ENCODE measurements at regions not wholly inside any gene's neighbourhood (a gene's known extent, or its start where the extent isn't known, plus 50 kb on each side); places are given as distances from the start of the nearest gene placed in this dataset.

DNA sequence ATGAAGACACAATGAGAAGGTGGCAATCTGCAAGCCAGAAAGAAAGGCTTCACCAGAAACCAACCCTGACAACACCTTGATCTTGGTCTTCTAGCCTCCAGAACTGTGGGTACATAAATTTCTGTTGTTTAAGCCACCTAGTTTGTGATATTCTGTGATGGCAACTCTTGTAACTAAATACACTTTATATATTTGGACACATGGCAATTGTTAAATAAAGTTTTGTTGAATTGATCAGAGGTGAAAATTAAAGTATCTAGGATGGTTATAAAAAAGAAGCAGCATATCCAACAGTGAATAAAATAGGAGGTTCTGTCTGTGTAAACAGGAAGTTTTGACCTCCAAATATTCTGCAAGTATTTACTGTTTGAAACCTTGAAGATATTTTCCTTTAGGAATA is 516.3 kb downstream of the SOX5 start:
- no peak for TF ChIP-seq POLR2A (IDR thresholded peaks at IDR 0.05)
- TF ChIP-seq, protein P1, sequence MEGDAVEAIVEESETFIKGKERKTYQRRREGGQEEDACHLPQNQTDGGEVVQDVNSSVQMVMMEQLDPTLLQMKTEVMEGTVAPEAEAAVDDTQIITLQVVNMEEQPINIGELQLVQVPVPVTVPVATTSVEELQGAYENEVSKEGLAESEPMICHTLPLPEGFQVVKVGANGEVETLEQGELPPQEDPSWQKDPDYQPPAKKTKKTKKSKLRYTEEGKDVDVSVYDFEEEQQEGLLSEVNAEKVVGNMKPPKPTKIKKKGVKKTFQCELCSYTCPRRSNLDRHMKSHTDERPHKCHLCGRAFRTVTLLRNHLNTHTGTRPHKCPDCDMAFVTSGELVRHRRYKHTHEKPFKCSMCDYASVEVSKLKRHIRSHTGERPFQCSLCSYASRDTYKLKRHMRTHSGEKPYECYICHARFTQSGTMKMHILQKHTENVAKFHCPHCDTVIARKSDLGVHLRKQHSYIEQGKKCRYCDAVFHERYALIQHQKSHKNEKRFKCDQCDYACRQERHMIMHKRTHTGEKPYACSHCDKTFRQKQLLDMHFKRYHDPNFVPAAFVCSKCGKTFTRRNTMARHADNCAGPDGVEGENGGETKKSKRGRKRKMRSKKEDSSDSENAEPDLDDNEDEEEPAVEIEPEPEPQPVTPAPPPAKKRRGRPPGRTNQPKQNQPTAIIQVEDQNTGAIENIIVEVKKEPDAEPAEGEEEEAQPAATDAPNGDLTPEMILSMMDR (IDR thresholded peaks at IDR 0.05): no peak

All from breast epithelium (tissue), 3 donors.